ENCODE measurements at regions not wholly inside any gene's neighbourhood (a gene's known extent, or its start where the extent isn't known, plus 50 kb on each side); places are given as distances from the start of the nearest gene placed in this dataset.

GRCh38 chr10:76666891-76667290 is 970.7 kb downstream of the KCNMA1 start (continued):
- no peak for TF ChIP-seq CTCF (IDR thresholded peaks at IDR 0.05 in 2 of 3, conservative IDR thresholded peaks at IDR 0.05 in 1 of 3; ENCODE audit: insufficient read depth in 2 of 3, low read depth in 1 of 3, low read length in 3 of 3)

GRCh38 chr10:76665029-76665428 is 972.6 kb downstream of the KCNMA1 start:
- Histone ChIP-seq H3K27me3 (ENCODE audit: control insufficient read depth in 2 of 2, insufficient read depth in 2 of 2, low read length in 2 of 2) (no peaks in the 10 kb centered on the region), H3K9ac (ENCODE audit: insufficient read depth in 1 of 2, low read depth in 2 of 2, low read length in 2 of 2) (no peak overlapping the region), H3K4me1 (replicated peaks in 1 of 2; ENCODE audit: control insufficient read depth in 2 of 2, insufficient read depth in 2 of 2, low read length in 2 of 2) (no peaks in the 10 kb centered on the region), H3K79me2 (ENCODE audit: control insufficient read depth, insufficient read depth, low read length) (no peaks in the 10 kb centered on the region), H3K9me1 (ENCODE audit: control insufficient read depth, insufficient read depth, low read length) (no peaks in the 10 kb centered on the region), H3K27ac (ENCODE audit: extremely low read depth, low read depth, low read length) (no peak overlapping the region), H4K20me1 (replicated peaks; ENCODE audit: control insufficient read depth, insufficient read depth, low read length) (no peaks in the 10 kb centered on the region), H3K36me3 (ENCODE audit: control insufficient read depth, insufficient read depth, low read length) (no peaks in the 10 kb centered on the region), H3K9me3 (replicated peaks; ENCODE audit: control insufficient read depth, insufficient read depth, low read depth, low read length) (no peaks in the 10 kb centered on the region), H2AFZ (ENCODE audit: low read depth, low read length) (no peak overlapping the region), H3K4me2 (ENCODE audit: insufficient read depth, low read length) (no peak overlapping the region), H3K4me3 (no peak overlapping the region)
- DNase-seq (ENCODE audit: extremely low read depth in 1 of 4, low spot score in 3 of 4) (no peak), FAIRE-seq (no peak), ATAC-seq (no peak)
- POLR2A ChIA-PET: no interaction called here
- intact Hi-C loops (cut with micrococcal nuclease) (no loop called here), in situ Hi-C loops (cut with MboI) (no loop called here)
- CTCF ChIA-PET (ENCODE audit: low intra/inter-chr PET ratio): no interaction called here
- TF ChIP-seq BHLHE40 (IDR thresholded peaks at IDR 0.05; ENCODE audit: low read length) (no peak), CEBPG (CRISPR knock-in tag; IDR thresholded peaks at IDR 0.05) (no peak), CEBPG (tag; conservative IDR thresholded peaks at IDR 0.05 in 1 of 2, IDR thresholded peaks at IDR 0.05 in 1 of 2) (peak in 1 of 2 experiments; percentile 90; a peak in 3 of 4 replicates), CEBPB (tag; IDR thresholded peaks at IDR 0.05) (peak; percentile 74)
- under 1% methylated on average over 4 of the region's 4 CpGs for WGBS (ENCODE audit: insufficient coverage, low coverage, missing lambda C conversion rate)
- BruUV-seq (replicated peaks): no TSS peak

Measured in K562 (cell line).